Activated B cell treated with CpG ODN at 0.5 μM for 24 hours (primary cell): ENCODE measurements at regions not wholly inside any gene's neighbourhood (a gene's known extent, or its start where the extent isn't known, plus 50 kb on each side); places are given as distances from the start of the nearest gene placed in this dataset.
A peak's percentile ranks its signal among the peaks of the same experiment; 100 is the strongest.

Experiments
- ATAC-seq: fragments of 200-7000 bp; cut with Tn5 transposase; one replicate; pipeline ENCODE4 v1.10.0; 2021; ENCODE audit warnings: low read depth, mild to moderate bottlenecking, moderate library complexity
- CTCF ChIA-PET: fragments of 350-600 bp; sonication (Branson Sonifier 250); formaldehyde crosslinking; loops from one replicate; lab custom pipeline; 2021; ENCODE audit warnings: antibody characterized with exemption; lab: Charles Lee
- POLR2A ChIA-PET: fragments of 350-600 bp; sonication (Branson Sonifier 250); formaldehyde crosslinking; loops from one replicate; lab custom pipeline; 2021; ENCODE audit warnings: antibody characterized with exemption; lab: Charles Lee
- DNase-seq: peaks from one replicate; pipeline ENCODE4 v3.0.0; 2022
- H3K27ac Mint-ChIP-seq: one replicate; pipeline ENCODE4 v1.8.0; 2020; ENCODE audit warnings: mixed read lengths
- H3K27me3 Mint-ChIP-seq: one replicate; pipeline ENCODE4 v1.8.0; 2021; ENCODE audit warnings: mixed read lengths
- H3K36me3 Mint-ChIP-seq: one replicate; pipeline ENCODE4 v1.8.0; 2021; ENCODE audit warnings: low read depth, mixed read lengths
- H3K4me1 Mint-ChIP-seq: one replicate; pipeline ENCODE4 v1.8.0; 2021; ENCODE audit warnings: mixed read lengths
- H3K4me3 Mint-ChIP-seq: one replicate; pipeline ENCODE4 v1.8.0; 2020; ENCODE audit warnings: mild to moderate bottlenecking, mixed read lengths
- H3K9me3 Mint-ChIP-seq: one replicate; pipeline ENCODE4 v1.8.0; 2020; ENCODE audit warnings: mixed read lengths
- intact Hi-C: fragments of 100-400 bp; cut with micrococcal nuclease; formaldehyde crosslinking; loops from one replicate; pipeline ENCODE4 v1.15.1; 2024
- TF ChIP-seq, protein P1 (sequence below): fragments of 200-600 bp; IDR thresholded peaks from one replicate; pipeline ENCODE4 v1.8.0; 2022; ENCODE audit warnings: antibody characterized with exemption, mild to moderate bottlenecking

GRCh38 chr7:145919712-145920111 is 196.9 kb upstream of the CNTNAP2 start:
- Mint-ChIP-seq H3K9me3 (peaks cover 21% of the 10 kb centered on the region), H3K27me3 (no peaks in the 10 kb centered on the region), H3K27ac (no peak overlapping the region), H3K36me3 (no peaks in the 10 kb centered on the region), H3K4me3 (no peak overlapping the region), H3K4me1 (no peaks in the 10 kb centered on the region)
- DNase-seq: no peak
- no peak for ATAC-seq
- ChIA-PET CTCF (no interaction called here), POLR2A (no interaction called here)
- intact Hi-C loops: no loop called here
- TF ChIP-seq, protein P1, sequence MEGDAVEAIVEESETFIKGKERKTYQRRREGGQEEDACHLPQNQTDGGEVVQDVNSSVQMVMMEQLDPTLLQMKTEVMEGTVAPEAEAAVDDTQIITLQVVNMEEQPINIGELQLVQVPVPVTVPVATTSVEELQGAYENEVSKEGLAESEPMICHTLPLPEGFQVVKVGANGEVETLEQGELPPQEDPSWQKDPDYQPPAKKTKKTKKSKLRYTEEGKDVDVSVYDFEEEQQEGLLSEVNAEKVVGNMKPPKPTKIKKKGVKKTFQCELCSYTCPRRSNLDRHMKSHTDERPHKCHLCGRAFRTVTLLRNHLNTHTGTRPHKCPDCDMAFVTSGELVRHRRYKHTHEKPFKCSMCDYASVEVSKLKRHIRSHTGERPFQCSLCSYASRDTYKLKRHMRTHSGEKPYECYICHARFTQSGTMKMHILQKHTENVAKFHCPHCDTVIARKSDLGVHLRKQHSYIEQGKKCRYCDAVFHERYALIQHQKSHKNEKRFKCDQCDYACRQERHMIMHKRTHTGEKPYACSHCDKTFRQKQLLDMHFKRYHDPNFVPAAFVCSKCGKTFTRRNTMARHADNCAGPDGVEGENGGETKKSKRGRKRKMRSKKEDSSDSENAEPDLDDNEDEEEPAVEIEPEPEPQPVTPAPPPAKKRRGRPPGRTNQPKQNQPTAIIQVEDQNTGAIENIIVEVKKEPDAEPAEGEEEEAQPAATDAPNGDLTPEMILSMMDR: no peak

DNA sequence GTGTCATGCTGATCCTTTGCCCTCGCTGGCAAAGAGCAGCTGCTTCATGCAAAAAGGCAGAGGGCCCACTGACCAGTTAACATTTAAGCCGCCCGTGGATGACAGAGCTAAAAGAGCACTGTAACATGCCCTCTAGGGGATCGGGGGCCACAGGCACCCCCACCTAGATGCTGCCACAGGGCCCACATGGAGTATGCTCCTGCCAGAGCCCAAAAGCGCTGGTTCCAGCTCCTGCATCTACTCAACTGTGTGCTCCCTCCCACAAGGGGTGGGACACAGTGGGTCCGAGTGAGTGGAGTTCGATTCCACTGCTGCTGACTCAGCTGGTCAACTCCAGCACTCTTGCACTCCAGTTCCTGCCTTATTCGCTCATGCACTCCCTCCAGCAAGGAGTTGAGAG is 199.8 kb upstream of the CNTNAP2 start:
- TF ChIP-seq, protein P1: no peak
- intact Hi-C loops: no loop called here
- Mint-ChIP-seq H3K36me3 (no peaks in the 10 kb centered on the region), H3K4me3 (no peak overlapping the region), H3K27me3 (no peaks in the 10 kb centered on the region), H3K27ac (no peak overlapping the region), H3K9me3 (peaks cover 18% of the 10 kb centered on the region), H3K4me1 (no peaks in the 10 kb centered on the region)
- CTCF ChIA-PET: no interaction called here
- ATAC-seq (no peak), DNase-seq (no peak)
- POLR2A ChIA-PET: no interaction called here

- H3K27me3 Mint-ChIP-seq: no peaks in the 10 kb centered on the region
- no peak for DNase-seq
- H3K4me3 Mint-ChIP-seq: no peak overlapping the region
- H3K27ac Mint-ChIP-seq: no peak overlapping the region
- peaks cover 17% of the 10 kb centered on the region for H3K9me3 Mint-ChIP-seq
- intact Hi-C loops: no loop called here
- TF ChIP-seq, protein P1: no peak
- POLR2A ChIA-PET: no interaction called here
- CTCF ChIA-PET: no interaction called here
- ATAC-seq: no peak
- H3K36me3 Mint-ChIP-seq: no peaks in the 10 kb centered on the region
- H3K4me1 Mint-ChIP-seq: no peaks in the 10 kb centered on the region
These were observed 200.9 kb upstream of the CNTNAP2 start for GRCh38 chr7:145915679-145916078.

- TF ChIP-seq, protein P1: no peak
- POLR2A ChIA-PET: no interaction called here
These were observed 206.5 kb upstream of the CNTNAP2 start for GRCh38 chr7:145909991-145910513.

DNA sequence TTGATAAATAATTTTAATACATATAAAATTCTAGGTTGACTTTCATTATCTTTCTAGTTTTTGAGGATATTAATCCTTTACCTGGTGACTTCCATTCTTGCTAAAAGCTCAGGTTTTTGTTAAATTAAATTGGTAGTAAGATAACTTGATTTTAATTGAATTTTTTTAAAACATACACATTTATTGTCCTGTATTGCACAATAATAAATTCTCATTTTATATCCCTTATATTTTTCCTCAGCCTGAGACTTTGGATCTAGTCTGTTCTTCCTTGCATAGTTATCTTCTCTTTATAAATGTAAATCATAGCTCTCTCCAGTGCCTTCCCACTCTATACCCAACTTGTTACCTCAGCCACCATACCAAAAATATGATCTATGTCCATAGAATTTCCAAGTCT is 212.9 kb upstream of the CNTNAP2 start:
- Mint-ChIP-seq H3K27ac (no peak overlapping the region), H3K4me1 (peaks cover 3% of the 10 kb centered on the region), H3K36me3 (no peaks in the 10 kb centered on the region), H3K27me3 (no peaks in the 10 kb centered on the region), H3K4me3 (no peak overlapping the region), H3K9me3 (peaks cover 7% of the 10 kb centered on the region)
- TF ChIP-seq, protein P1: no peak
- POLR2A ChIA-PET: no interaction called here
- DNase-seq (no peak), ATAC-seq (no peak)
- CTCF ChIA-PET: no interaction called here
- intact Hi-C loops: no loop called here

More at GRCh38 chr7:145909991-145910513, 206.5 kb upstream of the CNTNAP2 start:
- CTCF ChIA-PET: no interaction called here
- intact Hi-C loops: loop anchor here (2.0 kb wide), 1 partner anchor 25 kb away; no protein-coding TSS in a partner anchor
- Mint-ChIP-seq H3K4me1 (peaks cover 14% of the 10 kb centered on the region), H3K36me3 (no peaks in the 10 kb centered on the region), H3K27ac (no peak overlapping the region), H3K27me3 (no peaks in the 10 kb centered on the region), H3K4me3 (peak overlapping the region; percentile 44), H3K9me3 (no peaks in the 10 kb centered on the region)
- peak; percentile 84 for ATAC-seq
- DNase-seq: no peak
